GM19043 (cell line): ENCODE measurements at regions not wholly inside any gene's neighbourhood (a gene's known extent, or its start where the extent isn't known, plus 50 kb on each side); places are given as distances from the start of the nearest gene placed in this dataset.

Source experiments
- ATAC-seq: cut with Tn5 transposase; IDR thresholded peaks from one replicate; pipeline ENCODE4 v1.9.1; 2021; ENCODE audit warnings: low read depth; ENCODE audit not compliant: unreplicated experiment

DNA sequence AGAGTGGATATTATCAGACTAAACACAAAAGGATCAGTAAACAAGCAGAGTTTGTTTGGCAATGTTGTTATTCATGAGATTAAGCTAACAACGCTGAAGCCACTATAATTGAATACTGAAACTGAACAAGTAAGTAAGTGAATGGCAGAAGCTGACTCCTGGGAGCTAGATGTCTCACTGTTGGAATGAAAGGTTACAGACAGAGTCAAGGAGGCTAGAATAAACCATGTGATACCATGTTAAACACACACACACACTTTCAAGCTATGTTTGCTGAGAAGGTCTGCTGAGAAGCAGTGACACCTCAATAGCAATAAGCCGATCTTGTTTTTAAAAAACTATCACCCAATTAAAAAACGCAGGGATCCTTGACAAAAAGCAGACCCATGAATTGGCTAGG, 1609.4 kb upstream of the MIR17HG start:
- no peak for ATAC-seq

DNA sequence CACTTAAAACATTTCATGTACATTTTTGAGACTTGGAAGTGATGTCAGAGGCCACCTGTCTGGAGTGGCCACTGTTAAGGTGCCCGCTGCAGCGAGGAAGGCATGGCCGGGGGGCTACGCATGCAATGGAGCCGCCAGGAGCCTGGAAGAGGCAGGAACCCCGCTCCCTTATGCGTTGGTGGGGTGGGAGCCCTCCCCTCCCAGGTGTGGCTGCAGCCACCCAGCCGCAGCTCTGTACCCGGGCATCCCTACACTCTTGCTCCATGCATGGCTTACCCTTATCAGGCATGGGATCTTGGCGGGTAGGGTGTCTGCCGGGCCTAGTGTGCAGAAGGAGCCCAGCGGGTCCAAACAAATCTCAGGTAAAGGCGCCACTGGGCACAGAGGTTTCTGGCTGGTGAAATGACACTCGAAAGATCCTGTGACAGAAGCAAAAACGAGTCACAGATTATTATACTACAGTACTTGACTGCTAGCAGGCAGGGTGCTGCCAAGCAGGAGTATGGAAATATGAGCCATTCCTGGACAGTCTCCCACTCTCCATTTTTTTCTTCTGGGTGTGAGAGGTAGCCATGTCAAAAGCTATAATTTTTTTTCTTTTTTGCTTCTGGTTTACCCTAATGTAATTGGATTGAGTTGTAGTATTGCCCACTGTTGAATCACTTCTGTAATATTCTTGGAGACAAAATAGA, 1606.3 kb upstream of the MIR17HG start:
- ATAC-seq = no peak

DNA sequence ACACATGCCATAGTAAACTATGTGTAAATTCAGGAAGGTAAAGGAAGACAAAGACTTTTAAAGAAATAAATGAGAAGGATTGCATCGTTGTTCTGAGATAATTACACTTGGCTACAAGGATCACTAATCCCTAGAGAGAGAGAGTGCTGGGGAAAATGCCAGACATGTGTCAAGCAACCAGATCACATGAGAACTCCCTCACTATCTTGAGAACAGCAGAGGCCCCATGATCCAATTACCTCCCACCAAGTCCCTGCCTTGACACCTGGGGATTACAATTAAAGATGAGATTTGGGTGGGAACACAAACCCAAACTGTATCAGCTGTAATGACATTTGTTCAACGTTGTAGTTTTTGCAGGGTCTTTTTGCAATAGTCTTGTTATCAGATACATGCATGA, 1600.9 kb upstream of the MIR17HG start:
- ATAC-seq = no peak

DNA sequence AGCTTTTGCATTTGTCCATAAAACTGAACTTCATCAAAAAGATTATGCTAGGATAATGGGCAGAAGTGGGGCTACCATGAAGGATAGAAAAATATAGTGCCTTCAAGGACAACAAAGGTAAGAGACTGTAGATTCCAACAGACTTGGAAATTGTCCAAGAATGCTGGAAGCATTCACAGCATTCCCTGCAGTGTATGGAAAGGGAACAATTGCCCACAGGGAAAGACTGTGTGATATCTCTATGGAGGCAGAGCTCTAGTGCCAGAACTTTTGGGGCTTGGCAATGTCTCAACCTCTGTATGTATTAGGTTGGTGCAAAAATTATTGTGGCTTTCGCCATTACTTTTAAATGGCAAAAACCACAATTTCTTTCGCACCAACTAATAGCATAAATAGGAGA, 1598.8 kb upstream of the MIR17HG start:
- no peak for ATAC-seq

DNA sequence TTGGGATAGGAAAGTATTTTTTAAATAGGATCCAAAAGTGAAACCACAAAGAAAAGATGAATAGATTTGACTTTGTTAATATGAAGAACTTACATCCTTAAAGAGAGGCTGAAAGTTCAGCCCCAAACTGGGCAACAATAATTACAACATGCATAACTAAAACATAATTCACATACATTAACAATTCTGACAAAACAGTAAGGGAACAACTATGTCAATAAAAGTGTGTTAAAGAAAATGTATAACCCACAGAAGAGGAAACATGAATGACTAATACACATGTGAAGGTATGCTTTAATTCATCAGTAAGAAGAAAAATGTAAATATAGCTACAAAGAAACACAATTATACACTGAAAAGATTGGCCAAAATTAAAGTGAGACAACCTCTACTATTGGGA, 1597.6 kb upstream of the MIR17HG start:
- ATAC-seq = no peak

DNA sequence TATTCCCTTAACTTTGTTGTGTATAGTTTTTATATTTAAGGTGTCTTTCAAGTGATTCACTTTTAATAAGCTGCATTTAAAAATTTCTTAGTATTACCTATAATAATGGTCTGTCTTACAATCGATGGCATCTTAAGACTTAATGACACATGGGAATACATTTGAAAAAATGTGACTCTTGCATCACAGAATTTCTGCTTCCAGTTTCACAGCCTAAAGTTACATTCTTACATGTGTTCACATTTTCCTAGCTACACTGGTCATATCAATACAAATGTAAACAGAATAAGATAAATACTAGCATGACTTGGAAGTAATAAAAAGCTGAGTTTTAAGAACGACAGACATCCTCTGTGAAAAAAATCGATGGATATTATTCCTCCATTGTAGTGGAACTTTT, 1597.1 kb upstream of the MIR17HG start:
- no peak for ATAC-seq

DNA sequence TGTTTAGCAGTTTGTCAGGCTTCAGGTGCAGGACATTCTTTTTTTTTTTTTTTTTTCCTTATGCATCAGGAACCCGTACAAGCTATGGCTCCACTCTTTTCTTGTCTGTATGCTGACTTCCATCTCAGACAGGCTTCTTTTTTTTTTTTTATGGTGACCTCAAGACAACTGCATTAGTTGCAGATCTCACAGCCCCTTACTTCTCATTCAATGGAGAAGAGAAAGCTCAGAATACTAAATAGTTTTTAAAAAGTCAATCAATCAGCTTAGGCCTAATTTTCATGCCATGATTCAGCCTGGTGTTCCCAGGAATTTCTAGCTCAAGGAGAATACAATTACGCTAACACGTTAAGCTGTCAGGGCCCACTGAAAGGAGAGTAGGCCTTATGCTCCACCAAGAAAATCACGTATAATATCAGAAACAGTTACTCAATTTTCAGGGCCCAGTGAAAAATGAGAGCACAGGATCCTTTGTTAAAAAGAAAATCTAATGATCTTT, 1596.0 kb upstream of the MIR17HG start:
- ATAC-seq = no peak

DNA sequence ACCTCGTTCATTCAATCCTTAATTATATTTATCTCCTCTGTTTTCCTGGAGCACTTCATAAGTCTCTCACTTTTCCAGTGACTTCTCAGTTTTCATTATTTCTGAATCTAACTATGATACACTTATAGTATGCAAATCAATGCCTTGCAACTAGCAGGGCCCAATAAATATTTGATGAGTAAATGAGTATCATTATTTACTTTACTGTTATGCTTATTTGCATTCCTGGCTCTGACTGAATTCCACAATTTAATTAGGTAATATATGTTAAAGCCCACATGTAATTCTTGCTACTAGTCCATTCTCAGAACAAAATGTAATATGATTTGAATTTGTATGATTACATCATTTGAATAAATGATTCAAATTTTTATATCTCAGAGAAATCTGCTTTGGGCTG, 1595.1 kb upstream of the MIR17HG start:
- no peak for ATAC-seq

DNA sequence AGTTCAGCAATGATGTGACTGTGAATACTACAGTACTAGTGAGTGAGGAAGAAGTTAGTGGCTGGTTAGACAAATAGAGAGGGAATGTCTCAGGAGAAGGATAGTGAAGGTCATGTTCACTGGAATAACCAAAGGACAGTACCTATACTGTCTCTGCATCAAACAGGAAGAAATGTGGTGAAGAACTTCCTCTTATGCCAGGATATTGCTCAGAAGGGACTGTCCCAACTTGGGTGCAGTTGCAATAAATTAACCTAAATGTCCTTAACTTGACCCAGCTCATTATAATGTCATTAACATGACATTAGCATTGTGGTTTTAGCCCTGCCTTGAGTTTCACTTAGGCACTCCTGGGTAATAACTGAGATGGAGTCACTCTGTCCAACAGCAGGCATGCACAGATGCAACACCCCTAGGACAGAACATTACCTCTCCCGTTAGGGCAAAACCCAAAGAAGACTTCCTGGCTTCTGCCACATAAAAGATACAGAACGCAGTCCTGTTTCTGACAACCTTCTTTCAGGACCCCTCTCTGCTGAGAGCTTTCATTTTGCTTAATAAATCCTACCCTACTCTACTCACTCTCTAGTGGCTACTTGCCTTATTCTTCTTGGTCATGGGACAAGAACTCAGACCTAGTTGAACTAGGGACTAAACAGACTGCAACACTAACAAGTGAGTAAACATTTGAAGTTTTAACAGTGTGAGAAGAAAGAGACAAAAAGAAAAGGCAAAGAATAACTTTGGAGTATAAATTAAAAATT, 1591.6 kb upstream of the MIR17HG start:
- no peak for ATAC-seq

DNA sequence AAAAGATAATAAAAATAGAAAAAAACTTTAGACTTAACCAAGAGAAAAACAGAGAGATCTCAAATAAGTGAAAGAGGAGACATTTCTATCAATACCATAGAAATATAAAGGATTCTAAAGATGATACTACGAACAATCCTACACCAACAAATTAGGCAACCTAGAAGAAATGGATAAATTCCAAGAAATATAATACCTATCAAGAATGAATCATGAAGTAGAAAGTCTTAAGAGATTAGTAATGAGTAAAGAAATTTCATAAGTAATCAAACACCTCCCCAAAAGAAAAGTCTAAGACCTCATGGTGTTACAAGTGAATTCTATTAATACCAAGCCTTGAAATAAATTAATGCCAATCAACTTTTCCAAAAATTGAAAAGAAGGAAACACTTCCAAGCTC, 1584.5 kb upstream of the MIR17HG start:
- no peak for ATAC-seq

DNA sequence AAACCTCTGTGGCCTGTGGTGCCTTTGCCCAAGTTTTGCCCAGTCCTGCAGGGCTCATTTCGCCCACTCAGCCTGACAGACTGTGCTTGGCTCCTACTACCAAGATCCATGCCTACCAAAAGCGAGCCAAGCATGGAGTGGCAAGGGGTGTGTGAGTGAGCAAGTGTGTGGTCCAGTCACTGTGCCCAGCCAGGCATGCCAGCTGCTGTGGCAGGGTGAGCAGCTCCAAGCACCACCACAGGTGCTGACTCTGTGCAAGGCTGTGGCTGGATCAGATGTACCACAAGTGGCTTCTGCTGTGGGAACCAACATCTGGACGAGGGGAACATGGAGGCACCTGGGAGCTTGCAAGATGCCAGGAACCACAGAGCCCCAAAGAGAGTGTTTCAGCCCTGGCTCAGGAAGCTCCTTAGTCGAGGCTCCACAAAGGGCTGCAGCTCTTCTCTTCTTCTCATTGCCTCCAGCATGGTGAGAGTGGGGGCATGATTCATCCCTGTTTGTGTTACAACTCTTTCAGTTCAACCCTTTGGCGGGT, 1564.2 kb upstream of the MIR17HG start:
- no peak for ATAC-seq

DNA sequence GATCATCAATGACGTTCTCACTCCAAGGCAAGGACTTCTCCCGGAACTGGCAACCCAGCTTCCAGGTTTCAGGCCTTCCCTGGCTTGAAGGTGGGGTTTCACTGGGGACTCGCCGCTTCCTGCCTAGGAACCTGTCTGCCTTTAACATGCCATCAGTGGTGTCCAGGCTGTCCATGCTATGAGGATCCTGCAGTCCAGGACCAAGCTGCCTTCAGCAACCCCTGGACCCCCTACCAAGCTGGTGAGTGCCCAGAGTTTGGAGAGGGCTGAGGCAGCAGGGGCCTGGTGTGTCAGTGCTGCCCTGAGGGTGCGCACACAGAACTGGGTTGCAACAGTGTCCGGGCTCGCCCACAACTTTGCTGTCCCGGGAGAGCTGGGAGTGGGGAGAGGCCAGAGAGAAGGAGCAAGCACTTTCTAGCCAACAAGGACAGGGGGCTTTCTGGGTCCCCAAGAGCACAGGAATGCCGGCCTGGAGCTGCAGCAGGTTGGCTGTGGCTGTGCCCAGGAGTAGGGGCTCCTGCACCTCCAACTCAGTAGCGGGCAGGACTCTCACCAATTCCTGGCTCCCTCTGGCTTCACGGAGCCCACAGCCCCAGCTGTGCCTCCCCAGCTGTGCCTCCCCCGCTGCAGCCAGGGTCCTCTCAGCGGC, 1563.2 kb upstream of the MIR17HG start:
- no peak for ATAC-seq

DNA sequence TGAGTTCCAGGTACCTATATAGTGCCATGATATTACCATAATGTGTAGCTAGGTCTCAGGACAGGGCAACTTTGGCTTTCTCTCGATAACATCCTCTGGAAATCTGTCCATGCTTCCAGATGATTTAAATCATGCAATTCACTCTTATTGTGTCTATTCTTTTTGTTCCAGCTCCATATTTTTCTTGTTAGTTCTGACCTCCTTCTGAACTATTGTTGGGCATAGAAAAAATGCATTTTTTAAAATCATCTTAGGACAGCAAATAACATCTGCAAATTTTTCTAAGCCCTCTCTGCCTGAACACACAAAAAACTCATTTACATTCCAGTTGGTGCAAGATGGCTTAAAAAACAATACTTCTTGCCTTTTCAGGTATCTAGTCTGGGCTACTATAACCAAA, 1561.0 kb upstream of the MIR17HG start:
- ATAC-seq = no peak

DNA sequence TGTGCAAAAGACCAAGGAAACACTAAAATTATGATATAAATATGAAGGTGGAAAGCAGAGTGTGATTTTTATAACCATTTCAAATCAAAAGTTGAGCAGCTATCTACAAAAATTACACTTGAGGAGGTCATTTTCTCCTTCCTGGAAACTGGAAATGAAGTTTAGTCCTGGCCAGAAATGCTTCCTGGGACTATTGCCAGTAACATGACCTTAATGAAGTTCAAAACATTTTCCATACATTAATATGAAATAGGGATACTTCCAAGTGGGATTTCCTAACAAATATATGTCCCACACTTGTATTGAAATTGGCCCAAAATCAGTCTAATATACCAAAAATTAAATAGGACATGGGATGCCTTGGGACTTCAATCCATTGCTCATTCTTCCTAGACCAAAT, 1556.8 kb upstream of the MIR17HG start:
- ATAC-seq = no peak

DNA sequence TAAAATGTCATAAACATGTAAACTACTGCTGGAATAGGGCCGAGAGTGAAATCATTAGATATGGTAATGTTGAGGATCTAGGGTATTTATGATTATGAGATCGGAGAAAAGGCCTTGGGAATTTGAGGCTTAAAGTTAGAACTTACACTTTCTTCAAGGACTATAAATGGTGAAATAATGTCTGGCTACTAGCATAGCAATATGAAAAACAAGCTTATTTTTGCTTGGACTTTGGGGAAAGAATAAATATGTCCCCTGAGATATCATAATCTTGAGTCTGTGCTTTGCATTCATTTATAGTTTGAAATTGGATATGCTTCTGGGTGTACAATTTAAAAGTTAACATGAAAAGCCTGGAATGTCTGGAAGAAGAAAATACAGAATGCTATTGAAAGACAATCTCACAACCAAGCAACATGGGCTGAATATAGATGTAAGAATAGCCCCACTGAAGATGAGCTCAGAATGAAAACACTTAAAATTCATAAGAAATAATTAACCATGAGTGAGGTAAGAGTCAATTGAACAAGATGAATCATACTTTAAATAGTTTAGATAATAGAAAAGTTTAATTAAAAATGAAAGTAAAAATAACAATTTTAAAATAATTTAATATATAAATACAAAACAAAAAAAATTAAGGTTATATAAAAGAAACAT, 1555.4 kb upstream of the MIR17HG start:
- no peak for ATAC-seq

DNA sequence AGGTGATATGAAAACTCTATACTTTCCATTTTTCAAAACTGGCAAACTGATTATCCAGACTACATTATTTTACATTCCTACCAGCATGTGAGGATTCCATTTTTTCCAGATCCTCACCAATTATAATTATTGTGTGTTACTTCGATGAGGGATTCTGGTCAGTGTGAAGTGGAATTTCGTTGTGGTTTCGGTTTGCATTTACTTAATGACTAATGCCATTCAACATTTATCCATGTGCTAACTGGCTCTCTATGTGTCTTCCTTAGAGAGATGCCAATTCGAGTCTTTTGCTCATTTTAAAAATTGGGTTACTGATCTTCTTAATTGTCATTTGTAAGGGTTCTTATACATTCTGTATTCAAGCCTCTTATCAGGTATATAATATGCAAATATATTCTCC, 1551.3 kb upstream of the MIR17HG start:
- ATAC-seq = no peak

DNA sequence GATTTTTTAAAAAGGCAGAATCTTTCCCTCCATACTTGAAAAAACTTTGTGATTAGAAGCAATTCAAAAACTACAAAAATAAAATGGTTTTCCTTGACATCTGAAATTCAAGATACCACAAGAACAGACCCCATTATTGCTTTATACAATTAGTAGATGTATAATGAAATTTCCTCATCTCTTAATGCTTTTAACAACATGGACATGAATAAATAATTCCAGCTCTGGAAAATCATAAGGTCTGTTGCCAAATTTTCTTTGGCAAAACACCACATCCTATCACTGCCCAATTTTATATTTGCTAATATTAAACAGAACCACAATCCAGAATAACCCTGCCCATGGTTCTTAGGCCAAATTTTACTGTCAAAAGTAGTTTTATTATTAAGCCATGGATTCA, 1543.6 kb upstream of the MIR17HG start:
- no peak for ATAC-seq

DNA sequence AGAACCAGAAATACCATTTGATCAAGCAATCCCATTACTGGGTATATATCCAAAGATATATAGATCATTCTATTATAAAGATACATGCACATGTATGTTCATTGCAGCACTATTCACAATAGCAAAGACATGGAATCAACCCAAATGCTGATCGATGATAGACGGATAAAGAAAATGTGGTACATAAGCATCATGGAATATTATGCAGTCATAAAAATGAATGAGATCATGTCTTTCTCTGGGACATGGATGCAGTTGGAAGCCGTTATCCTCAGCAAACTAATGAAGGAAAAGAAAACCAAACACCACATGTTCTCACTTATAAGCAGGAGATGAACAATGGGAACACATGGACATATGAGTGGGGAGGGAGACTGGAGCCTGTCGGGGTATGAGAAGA, 1540.9 kb upstream of the MIR17HG start:
- ATAC-seq = no peak

DNA sequence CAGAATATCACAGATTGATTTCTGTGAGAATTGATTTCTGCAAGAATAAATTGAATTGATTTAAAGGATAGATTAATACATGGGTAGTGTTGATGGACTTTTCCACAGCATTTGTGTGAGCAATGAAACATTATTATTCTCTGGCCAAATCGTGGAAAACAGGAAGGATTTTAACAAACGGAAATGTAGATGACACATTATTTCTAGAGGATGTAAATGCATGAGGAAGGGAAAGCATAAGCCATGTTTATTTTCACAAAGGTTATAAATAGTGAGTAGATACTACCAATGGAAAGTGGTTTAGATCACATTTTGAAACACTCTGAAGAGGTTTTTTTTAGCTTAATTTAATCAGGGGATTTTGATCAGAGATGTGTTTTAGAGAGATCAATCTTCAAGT, 1534.6 kb upstream of the MIR17HG start:
- ATAC-seq = no peak

DNA sequence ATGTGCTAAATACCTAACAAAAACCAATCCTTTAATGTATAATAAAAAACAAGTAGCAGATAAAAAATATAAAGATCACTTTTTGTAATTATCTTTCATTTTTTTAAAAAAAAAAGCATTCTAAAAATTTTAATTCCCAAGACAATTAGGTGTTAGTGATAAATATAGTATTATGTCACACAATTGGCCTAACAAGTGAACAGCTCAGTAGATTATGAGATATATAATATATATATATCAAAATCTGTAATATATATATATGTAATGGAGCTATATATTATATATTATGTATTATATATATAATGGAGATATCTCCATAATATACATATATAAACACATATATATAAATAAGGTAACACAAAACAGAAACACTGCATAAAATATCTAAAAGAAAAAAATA, 1531.1 kb upstream of the MIR17HG start:
- no peak for ATAC-seq

DNA sequence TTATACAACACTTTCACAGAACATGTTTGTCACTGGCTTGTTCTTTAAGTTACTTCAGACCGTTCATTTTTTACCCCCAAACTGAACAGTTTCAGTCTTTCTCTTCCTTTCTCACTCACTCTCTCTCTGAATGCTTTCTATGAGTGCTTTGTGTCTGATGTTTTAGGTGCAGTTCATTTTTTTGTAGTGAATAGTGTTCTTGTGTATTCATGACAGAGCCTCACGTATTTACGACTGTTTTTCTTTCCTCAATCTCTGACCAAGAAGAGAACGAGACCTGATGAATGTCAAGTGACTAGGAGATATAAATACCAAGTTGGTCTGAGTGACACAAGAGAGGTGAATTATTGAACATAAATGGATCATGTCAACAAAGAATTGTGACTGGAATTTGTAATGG, 1525.0 kb upstream of the MIR17HG start:
- ATAC-seq = no peak
